Right lobe of liver (tissue), 6 donors: ENCODE measurements at regions not wholly inside any gene's neighbourhood (a gene's known extent, or its start where the extent isn't known, plus 50 kb on each side); places are given as distances from the start of the nearest gene placed in this dataset.

Experiments
- ATAC-seq, 4 donors: fragments of 200-7000 bp; cut with Tn5 transposase; one replicate each; pipeline ENCODE4 v1.9.1; 2020; ENCODE audit warnings: mild to moderate bottlenecking in 4 of 4, moderate library complexity in 4 of 4
- DNase-seq, 3 donors: peaks; one replicate each; pipeline ENCODE4 v3.0.0-alpha.2; 2020
- H3K27ac ChIP-seq, 3 donors: fragments of 200-600 bp; one replicate each; pipeline ENCODE4 v1.8.0; 2022
- H3K27me3 ChIP-seq, 2 donors: fragments of 200-600 bp; one replicate each; pipeline ENCODE4 v1.8.0; 2022
- H3K36me3 ChIP-seq, 4 donors: fragments of 200-600 bp; sonication (generic) in 1 of 4; one replicate each; pipeline versions ENCODE4 v1.5.1 to v1.8.0; 2017 to 2022; ENCODE audit warnings: control low read depth in 1 of 4
- H3K4me1 ChIP-seq, 4 donors: fragments of 200-600 bp; sonication (generic) in 1 of 4; one replicate each; pipeline versions ENCODE4 v1.5.1 to v1.8.0; 2017 to 2022; ENCODE audit warnings: control low read depth in 1 of 4
- H3K4me3 ChIP-seq, 3 donors: fragments of 200-600 bp; one replicate each; pipeline ENCODE4 v1.8.0; 2022
- H3K9me3 ChIP-seq, 4 donors: fragments of 200-600 bp; sonication (generic) in 1 of 4; one replicate each; pipeline versions ENCODE4 v1.5.1 to v1.8.0; 2017 to 2022; ENCODE audit warnings: control low read depth in 1 of 4
- POLR2A ChIP-seq: fragments of 450-650 bp; IDR thresholded peaks from one replicate; pipeline ENCODE4 v1.6.1; 2017; ENCODE audit warnings: antibody characterized with exemption, mild to moderate bottlenecking
- WGBS: methylation state at CpG from one replicate; pipeline ENCODE4 v1.1.6; 2018; ENCODE audit warnings: low coverage, low lambda C conversion rate; ENCODE audit not compliant: insufficient coverage; ENCODE audit errors: missing lambda C conversion rate; 5-methylcytosine and 5-hydroxymethylcytosine counted together
- intact Hi-C, 2 donors: fragments of 100-400 bp; cut with DNase I; formaldehyde crosslinking; loops; one replicate each; pipeline versions ENCODE4 v1.11.2 to v1.14.1; 2022
- TF ChIP-seq, protein P1 (sequence below), 4 donors: fragments of 200-600 bp in 3 of 4; fragments of 450-650 bp in 1 of 4; IDR thresholded peaks; one replicate each; pipeline versions ENCODE4 v1.5.1 to v1.8.0; 2016 to 2022; ENCODE audit warnings: antibody characterized with exemption in 4 of 4, mild to moderate bottlenecking in 2 of 4
- donor health status: DM: no; HTN: yes; CAD: no.
- donor health status: DM: no; HTN: no; CAD: no.
- donor health status: DM: no; HTN: no; CAD: no.
- donor health status: DM: no; HTN: yes; CAD: no.
- donor health status: DM: no; HTN: yes; CAD: no.

DNA sequence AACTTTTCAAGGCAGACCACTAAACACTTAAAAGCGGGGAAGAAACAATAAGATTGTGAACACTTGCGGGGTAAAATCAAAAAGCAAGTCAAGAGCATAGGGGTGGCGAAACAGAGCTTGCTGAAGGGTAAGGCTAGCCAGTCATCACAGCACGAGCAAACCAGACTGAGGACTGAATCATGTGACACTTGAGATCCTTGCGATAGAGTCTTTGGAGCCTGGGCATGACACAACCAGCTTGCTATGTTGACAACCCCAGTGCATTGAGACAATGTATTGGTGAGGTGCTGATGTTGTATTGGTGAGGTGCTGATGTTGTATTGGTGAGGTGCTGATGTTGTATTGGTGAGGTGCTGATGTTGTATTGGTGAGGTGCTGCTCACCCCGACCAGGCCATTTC, 72.3 kb downstream of the SLIT2 start:
- no peak for TF ChIP-seq POLR2A
- TF ChIP-seq, protein P1, sequence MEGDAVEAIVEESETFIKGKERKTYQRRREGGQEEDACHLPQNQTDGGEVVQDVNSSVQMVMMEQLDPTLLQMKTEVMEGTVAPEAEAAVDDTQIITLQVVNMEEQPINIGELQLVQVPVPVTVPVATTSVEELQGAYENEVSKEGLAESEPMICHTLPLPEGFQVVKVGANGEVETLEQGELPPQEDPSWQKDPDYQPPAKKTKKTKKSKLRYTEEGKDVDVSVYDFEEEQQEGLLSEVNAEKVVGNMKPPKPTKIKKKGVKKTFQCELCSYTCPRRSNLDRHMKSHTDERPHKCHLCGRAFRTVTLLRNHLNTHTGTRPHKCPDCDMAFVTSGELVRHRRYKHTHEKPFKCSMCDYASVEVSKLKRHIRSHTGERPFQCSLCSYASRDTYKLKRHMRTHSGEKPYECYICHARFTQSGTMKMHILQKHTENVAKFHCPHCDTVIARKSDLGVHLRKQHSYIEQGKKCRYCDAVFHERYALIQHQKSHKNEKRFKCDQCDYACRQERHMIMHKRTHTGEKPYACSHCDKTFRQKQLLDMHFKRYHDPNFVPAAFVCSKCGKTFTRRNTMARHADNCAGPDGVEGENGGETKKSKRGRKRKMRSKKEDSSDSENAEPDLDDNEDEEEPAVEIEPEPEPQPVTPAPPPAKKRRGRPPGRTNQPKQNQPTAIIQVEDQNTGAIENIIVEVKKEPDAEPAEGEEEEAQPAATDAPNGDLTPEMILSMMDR (IDR thresholded peaks at IDR 0.05): no peak
- H3K27ac ChIP-seq: no peak overlapping the region
- H3K9me3 ChIP-seq: no peaks in the 10 kb centered on the region
- no peak overlapping the region for H3K4me3 ChIP-seq
- no peak for DNase-seq
- no peak for ATAC-seq
- H3K4me1 ChIP-seq: no peaks in the 10 kb centered on the region
- no peaks in the 10 kb centered on the region for H3K36me3 ChIP-seq
- WGBS: 49% methylated on average over 4 of the region's 6 CpGs
- no peaks in the 10 kb centered on the region for H3K27me3 ChIP-seq
- intact Hi-C loops: no loop called here

DNA sequence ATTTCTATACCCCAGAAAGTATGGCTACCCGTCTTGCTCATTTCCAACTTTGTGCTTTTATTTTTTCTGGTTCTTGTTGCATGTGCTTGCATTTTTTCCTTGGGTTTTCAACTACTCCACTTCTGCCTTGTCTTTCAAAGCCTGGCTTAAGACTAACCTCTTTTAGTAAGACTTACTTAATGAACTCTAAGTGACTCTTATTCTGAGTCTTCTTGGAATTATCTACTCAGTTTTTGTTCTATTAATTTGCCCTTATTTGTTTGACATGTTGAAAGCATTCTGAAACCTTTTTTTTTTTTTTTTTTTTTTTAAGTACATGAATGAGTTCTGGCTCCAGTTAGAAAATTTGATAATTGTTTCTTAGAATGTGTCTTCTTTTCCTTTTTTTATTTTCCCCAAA, 74.8 kb downstream of the SLIT2 start:
- no peaks in the 10 kb centered on the region for H3K9me3 ChIP-seq
- TF ChIP-seq POLR2A: no peak
- TF ChIP-seq, protein P1 (IDR thresholded peaks at IDR 0.05): no peak
- ATAC-seq: no peak
- H3K4me1 ChIP-seq: no peaks in the 10 kb centered on the region
- intact Hi-C loops: no loop called here
- DNase-seq: no peak
- WGBS: 53% methylated on average over 1 of the region's 1 CpG
- H3K4me3 ChIP-seq: no peak overlapping the region
- no peaks in the 10 kb centered on the region for H3K36me3 ChIP-seq
- H3K27me3 ChIP-seq: no peaks in the 10 kb centered on the region
- no peak overlapping the region for H3K27ac ChIP-seq

DNA sequence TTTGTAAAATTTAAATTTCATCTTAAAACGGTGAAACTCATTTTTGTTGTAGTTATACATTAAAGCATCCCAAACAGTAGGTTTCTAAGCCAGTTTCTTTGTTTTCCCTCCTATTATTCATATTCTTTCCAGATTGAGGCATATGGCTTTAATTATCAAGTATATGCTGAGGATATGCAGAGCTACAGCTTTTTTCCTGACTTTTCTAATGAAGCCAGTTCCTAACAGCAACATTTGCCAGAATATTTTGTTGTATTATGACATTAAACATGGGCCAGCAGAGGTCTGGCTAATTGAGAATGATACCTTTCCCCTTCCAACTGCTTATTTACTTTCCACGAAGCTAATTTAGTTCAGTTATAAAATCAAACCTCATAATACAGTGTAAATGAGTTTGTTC, 75.3 kb downstream of the SLIT2 start:
- Histone ChIP-seq H3K36me3 (no peaks in the 10 kb centered on the region), H3K9me3 (no peaks in the 10 kb centered on the region), H3K4me1 (no peaks in the 10 kb centered on the region), H3K27me3 (no peaks in the 10 kb centered on the region), H3K4me3 (no peak overlapping the region), H3K27ac (no peak overlapping the region)
- DNase-seq (no peak), ATAC-seq (no peak)
- no peak for TF ChIP-seq POLR2A
- TF ChIP-seq, protein P1 (IDR thresholded peaks at IDR 0.05): no peak
- intact Hi-C loops: no loop called here
- 38% methylated on average over 2 of the region's 2 CpGs for WGBS

DNA sequence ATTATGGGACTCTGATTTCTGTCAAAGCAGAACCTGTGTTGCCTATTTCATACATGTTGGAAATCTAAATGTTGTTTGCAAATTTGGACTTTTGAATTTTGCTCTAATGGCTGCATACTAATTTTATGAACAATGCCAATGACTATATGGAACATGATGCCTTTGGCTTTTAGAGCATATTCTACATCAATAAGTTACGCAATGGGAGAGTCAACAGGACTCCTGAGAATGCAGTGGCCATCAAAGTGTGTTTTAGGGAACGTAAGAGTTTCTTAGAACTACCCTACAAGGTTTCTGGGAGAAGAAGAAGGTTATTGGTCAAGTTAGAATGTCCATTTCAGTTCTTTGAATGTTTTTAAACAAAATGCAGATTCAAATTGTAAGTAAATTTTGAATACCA, 76.1 kb downstream of the SLIT2 start:
- H3K4me3 ChIP-seq: no peak overlapping the region
- ATAC-seq (no peak), DNase-seq (no peak)
- intact Hi-C loops: no loop called here
- TF ChIP-seq, protein P1 (IDR thresholded peaks at IDR 0.05): no peak
- TF ChIP-seq POLR2A: no peak
- H3K27me3 ChIP-seq: no peaks in the 10 kb centered on the region
- no peaks in the 10 kb centered on the region for H3K4me1 ChIP-seq
- no peak overlapping the region for H3K27ac ChIP-seq
- H3K9me3 ChIP-seq: no peaks in the 10 kb centered on the region
- H3K36me3 ChIP-seq: no peaks in the 10 kb centered on the region
- 41% methylated on average over 2 of the region's 2 CpGs for WGBS

DNA sequence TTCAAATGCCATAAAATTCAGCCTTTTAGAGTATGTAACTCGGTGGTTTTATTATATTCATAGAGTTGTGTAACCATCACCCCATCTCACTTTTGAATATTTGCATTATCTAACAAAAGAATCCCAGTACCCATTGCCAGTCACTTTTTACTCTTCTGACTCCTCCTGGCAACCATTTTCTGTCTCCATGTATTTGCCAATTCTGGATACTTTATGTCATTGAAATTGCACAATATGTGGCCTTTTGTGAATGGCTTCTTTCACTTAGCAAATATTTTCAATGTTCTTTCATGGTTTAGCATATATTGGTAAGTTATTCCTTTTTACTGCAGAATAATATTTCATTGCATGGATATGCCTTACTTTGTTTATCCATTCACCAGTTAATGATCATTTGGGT, 79.9 kb downstream of the SLIT2 start:
- Histone ChIP-seq H3K9me3 (no peaks in the 10 kb centered on the region), H3K27me3 (no peaks in the 10 kb centered on the region), H3K36me3 (no peaks in the 10 kb centered on the region), H3K4me3 (no peak overlapping the region), H3K27ac (no peak overlapping the region), H3K4me1 (no peaks in the 10 kb centered on the region)
- ATAC-seq (no peak), DNase-seq (no peak)
- intact Hi-C loops: no loop called here
- 43% methylated on average over 1 of the region's 1 CpG for WGBS
- TF ChIP-seq, protein P1 (IDR thresholded peaks at IDR 0.05): no peak
